Activated T-helper 2 cell treated with anti-CD3 and anti-CD28 coated beads, Interferon-gamma antibody, Interleukin-2, Interleukin-4, amounts not matched to agents 10 μg/mL and 5 μg/mL and 100 μg/mL, durations not matched to agents 14 hours and 24 hours and 36 hours (primary cell): ENCODE measurements at regions not wholly inside any gene's neighbourhood (a gene's known extent, or its start where the extent isn't known, plus 50 kb on each side); places are given as distances from the start of the nearest gene placed in this dataset.

Source experiments
- DNase-seq: peaks from one replicate; pipeline ENCODE4 v3.0.0; 2021; ENCODE audit warnings: low spot score
- H3K27ac Mint-ChIP-seq: one replicate; pipeline ENCODE4 v1.8.0; 2021; ENCODE audit warnings: mixed read lengths
- H3K27me3 Mint-ChIP-seq: one replicate; pipeline ENCODE4 v1.8.0; 2021; ENCODE audit warnings: low read depth, mixed read lengths
- H3K36me3 Mint-ChIP-seq: one replicate; pipeline ENCODE4 v1.8.0; 2021; ENCODE audit warnings: low read depth, mixed read lengths
- H3K4me1 Mint-ChIP-seq: one replicate; pipeline ENCODE4 v1.8.0; 2021; ENCODE audit warnings: low read depth, mixed read lengths
- H3K4me3 Mint-ChIP-seq: one replicate; pipeline ENCODE4 v1.8.0; 2021; ENCODE audit warnings: low read depth, mild to moderate bottlenecking, moderate library complexity, mixed read lengths
- H3K9me3 Mint-ChIP-seq: one replicate; pipeline ENCODE4 v1.8.0; 2021; ENCODE audit warnings: mixed read lengths
- intact Hi-C: fragments of 100-400 bp; cut with micrococcal nuclease; formaldehyde crosslinking; loops from one replicate; pipeline ENCODE4 v1.15.1; 2023

DNA sequence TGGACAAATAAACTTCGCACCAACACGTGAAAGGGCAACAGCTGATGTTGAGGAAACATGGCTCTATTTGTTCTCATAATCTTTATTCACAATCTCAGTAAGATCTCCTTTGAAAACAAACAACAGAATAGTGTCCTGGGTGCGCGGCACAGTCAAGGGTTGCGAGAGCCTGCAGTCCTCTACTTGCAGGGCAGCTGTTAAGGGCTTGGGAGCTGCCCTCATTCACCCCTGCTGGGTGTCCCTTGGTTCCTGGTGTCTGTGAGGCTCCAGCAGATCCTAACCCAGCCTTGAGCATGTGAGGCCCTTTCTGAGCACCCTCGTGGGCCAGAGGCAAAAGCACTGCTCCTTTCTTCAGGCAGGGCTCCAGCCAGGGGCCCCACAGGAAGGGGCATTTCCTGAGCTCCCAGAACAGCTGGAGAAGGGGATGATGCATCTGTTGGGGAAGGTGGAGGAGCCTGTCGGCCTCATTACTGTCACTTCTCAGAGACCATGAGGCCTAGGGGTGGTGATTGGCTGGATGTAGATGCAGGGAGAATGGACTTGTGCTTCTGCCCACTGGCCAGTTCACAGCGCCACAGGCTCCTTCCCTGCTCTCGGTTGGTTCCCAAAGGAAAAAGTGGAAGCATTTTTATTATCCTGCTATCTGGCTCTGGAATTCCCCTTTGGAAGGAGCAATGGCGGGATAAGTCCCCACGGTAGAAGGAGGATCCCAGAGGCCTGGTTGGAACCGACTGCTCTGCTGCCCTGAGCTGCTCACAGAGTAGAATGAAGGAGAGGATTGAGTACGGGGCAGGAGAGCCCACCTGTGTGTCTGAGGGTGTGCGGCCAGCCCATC lies 51.9 kb upstream of the KLF13 start:
- Mint-ChIP-seq H3K36me3 (no peaks in the 10 kb centered on the region), H3K27ac (no peak overlapping the region), H3K27me3 (no peaks in the 10 kb centered on the region), H3K4me1 (peaks cover 18% of the 10 kb centered on the region), H3K9me3 (no peaks in the 10 kb centered on the region), H3K4me3 (no peak overlapping the region)
- peak; percentile 7 for DNase-seq
- intact Hi-C loops: no loop called here

DNA sequence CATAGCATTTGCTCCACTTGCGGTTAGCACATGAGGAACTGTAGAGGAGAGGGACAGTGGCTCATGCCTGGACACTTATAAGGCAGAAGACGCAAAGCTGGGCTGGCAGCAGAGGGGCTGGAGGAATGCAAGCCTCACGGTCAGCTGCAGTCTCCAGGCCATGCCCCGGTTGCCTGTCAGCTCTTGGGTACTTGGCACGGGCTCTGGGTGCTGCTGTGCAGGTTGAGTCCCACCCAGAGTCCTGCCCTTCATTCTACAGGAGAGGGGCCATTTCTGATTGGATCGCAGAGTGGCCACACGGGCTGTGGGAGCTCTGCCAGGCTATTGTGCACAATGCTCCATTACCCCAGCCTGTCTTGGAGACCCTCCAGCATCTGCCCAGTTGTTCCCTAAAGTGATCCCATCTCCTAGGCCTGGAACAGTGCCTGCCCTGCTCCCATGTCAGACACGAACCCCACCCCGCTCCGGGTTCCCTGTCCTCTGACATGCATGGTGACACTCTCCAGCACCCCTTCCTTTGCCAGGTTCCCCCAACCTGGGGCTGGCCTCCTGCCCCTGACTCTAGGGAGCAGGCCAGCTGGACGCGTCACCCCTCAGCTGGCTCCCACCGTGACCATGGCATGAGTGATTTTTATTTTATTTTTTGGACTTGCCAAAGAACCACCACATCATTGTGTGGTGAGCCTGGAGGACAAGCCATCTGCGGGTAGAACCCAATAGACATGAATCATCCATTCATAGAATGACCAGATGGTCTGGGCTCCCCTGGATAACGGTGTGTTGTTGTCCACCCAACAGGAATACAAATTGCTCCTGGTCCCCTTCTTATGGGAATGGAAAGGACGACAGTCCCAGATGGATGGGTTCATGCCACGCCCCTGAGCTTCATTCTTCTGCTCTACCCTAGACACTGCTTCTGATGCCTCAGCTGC lies 51.0 kb upstream of the KLF13 start:
- DNase-seq: peak; percentile 6
- Mint-ChIP-seq H3K27ac (no peak overlapping the region), H3K4me1 (peaks cover 15% of the 10 kb centered on the region), H3K36me3 (no peaks in the 10 kb centered on the region), H3K27me3 (no peaks in the 10 kb centered on the region), H3K9me3 (no peaks in the 10 kb centered on the region), H3K4me3 (no peak overlapping the region)
- intact Hi-C loops: no loop called here

- intact Hi-C loops: no loop called here
- Mint-ChIP-seq H3K36me3 (no peaks in the 10 kb centered on the region), H3K4me3 (no peak overlapping the region), H3K9me3 (no peaks in the 10 kb centered on the region), H3K27me3 (no peaks in the 10 kb centered on the region), H3K27ac (no peak overlapping the region), H3K4me1 (peaks cover 7% of the 10 kb centered on the region)
- DNase-seq: peak; percentile 4
Measured at GRCh38 chr15:31276596-31277298, 49.9 kb upstream of the KLF13 start.
